H9 (cell line): ENCODE measurements at regions not wholly inside any gene's neighbourhood (a gene's known extent, or its start where the extent isn't known, plus 50 kb on each side); places are given as distances from the start of the nearest gene placed in this dataset.

Experiments
- DNase-seq: peaks from one replicate; pipeline ENCODE4 v3.0.0-alpha.2; 2017
- H2AFZ ChIP-seq: one replicate; pipeline ENCODE4 v1.6.1; 2013; ENCODE audit warnings: mild to moderate bottlenecking, low read length, control low read depth, moderate library complexity
- H2AK5ac ChIP-seq: 2 replicates; pipeline ENCODE4 v1.6.1; 2013; ENCODE audit warnings: low read length, control low read depth, mixed read lengths; ENCODE audit not compliant: insufficient read length
- H2BK120ac ChIP-seq: one replicate; pipeline ENCODE4 v1.6.1; 2013; ENCODE audit warnings: low read depth, mild to moderate bottlenecking, low read length, control low read depth, inconsistent platforms; ENCODE audit not compliant: poor library complexity, severe bottlenecking
- H2BK12ac ChIP-seq: 2 replicates; pipeline ENCODE4 v1.6.1; 2013; ENCODE audit warnings: low read length, control low read depth, mixed read lengths, low read depth; ENCODE audit not compliant: insufficient read length
- H2BK15ac ChIP-seq: 2 replicates; pipeline ENCODE4 v1.6.1; 2013; ENCODE audit warnings: low read depth, low read length, control low read depth
- H2BK20ac ChIP-seq: one replicate; pipeline ENCODE4 v1.6.1; 2013; ENCODE audit warnings: low read depth, mild to moderate bottlenecking, low read length, control low read depth, inconsistent platforms; ENCODE audit not compliant: poor library complexity, severe bottlenecking
- H2BK5ac ChIP-seq: 2 replicates; pipeline ENCODE4 v1.6.1; 2013; ENCODE audit warnings: low read length, control low read depth, mixed read lengths; ENCODE audit not compliant: insufficient read length
- H3K14ac ChIP-seq: 2 replicates; pipeline ENCODE4 v1.6.1; 2013; ENCODE audit warnings: low read length, control low read depth; ENCODE audit not compliant: insufficient read depth
- H3K18ac ChIP-seq: 2 replicates; pipeline ENCODE4 v1.6.1; 2013; ENCODE audit warnings: low read depth, mild to moderate bottlenecking, mixed read lengths, low read length, control low read depth; ENCODE audit not compliant: insufficient read length
- H3K23ac ChIP-seq: 2 replicates; pipeline ENCODE4 v1.6.1; 2013; ENCODE audit warnings: low read length, control low read depth, mixed read lengths, low read depth; ENCODE audit not compliant: insufficient read length
- H3K23me2 ChIP-seq: 2 replicates; pipeline ENCODE4 v1.6.1; 2013; ENCODE audit warnings: low read depth, mild to moderate bottlenecking, mixed read lengths, low read length, control low read depth; ENCODE audit not compliant: insufficient read length, poor library complexity, severe bottlenecking
- H3K27ac ChIP-seq: 2 replicates; pipeline ENCODE4 v1.5.1; 2013; ENCODE audit warnings: low read length, control low read depth, mixed read lengths, low read depth; ENCODE audit not compliant: insufficient read length
- H3K27me3 ChIP-seq: 2 replicates; pipeline ENCODE4 v1.6.1; 2013; ENCODE audit warnings: low read length, control low read depth, inconsistent platforms; ENCODE audit not compliant: insufficient read depth
- H3K4ac ChIP-seq: 2 replicates; pipeline ENCODE4 v1.6.1; 2013; ENCODE audit warnings: low read depth, mild to moderate bottlenecking, control low read depth, inconsistent platforms, low read length, moderate library complexity
- H3K4me1 ChIP-seq: 2 replicates; pipeline ENCODE4 v1.6.1; 2013; ENCODE audit warnings: low read length, control low read depth, inconsistent platforms; ENCODE audit not compliant: insufficient read depth
- H3K4me2 ChIP-seq: 2 replicates; pipeline ENCODE4 v1.6.1; 2013; ENCODE audit warnings: low read length, control low read depth, mixed read lengths; ENCODE audit not compliant: insufficient read length, insufficient read depth
- H3K56ac ChIP-seq: 2 replicates; pipeline ENCODE4 v1.6.1; 2013; ENCODE audit warnings: low read depth, mild to moderate bottlenecking, mixed read lengths, low read length, control low read depth; ENCODE audit not compliant: insufficient read length
- H3K79me1 ChIP-seq: 2 replicates; pipeline ENCODE4 v1.6.1; 2013; ENCODE audit warnings: low read depth, mild to moderate bottlenecking, moderate library complexity, low read length, control low read depth, inconsistent platforms; ENCODE audit not compliant: insufficient read depth, poor library complexity, severe bottlenecking
- H3K79me2 ChIP-seq: 2 replicates; pipeline ENCODE4 v1.6.1; 2013; ENCODE audit warnings: low read length, control low read depth, inconsistent platforms; ENCODE audit not compliant: insufficient read depth
- H3K9ac ChIP-seq: 2 replicates; pipeline ENCODE4 v1.6.1; 2013; ENCODE audit warnings: low read length, control low read depth, mixed read lengths; ENCODE audit not compliant: insufficient read length; ENCODE audit errors: extremely low read depth
- H3K9me3 ChIP-seq: one replicate; pipeline ENCODE4 v1.6.1; 2013; ENCODE audit warnings: low read depth, low read length, inconsistent platforms; ENCODE audit not compliant: control insufficient read depth
- H3T11ph ChIP-seq: one replicate; pipeline ENCODE4 v1.6.1; 2013; ENCODE audit warnings: mild to moderate bottlenecking, low read length, control low read depth, inconsistent platforms
- H4K20me1 ChIP-seq: one replicate; pipeline ENCODE4 v1.6.1; 2013; ENCODE audit not compliant: control insufficient read depth, insufficient read length, insufficient read depth
- H4K5ac ChIP-seq: 2 replicates; pipeline ENCODE4 v1.6.1; 2013; ENCODE audit warnings: low read depth, mild to moderate bottlenecking, mixed read lengths, low read length, control low read depth; ENCODE audit not compliant: insufficient read length
- H4K8ac ChIP-seq: replicated peaks from 2 replicates; pipeline ENCODE4 v1.6.1; 2013; ENCODE audit warnings: low read length, control low read depth, mixed read lengths, low read depth; ENCODE audit not compliant: insufficient read length
- H4K91ac ChIP-seq: 2 replicates; pipeline ENCODE4 v1.6.1; 2013; ENCODE audit warnings: low read depth, mild to moderate bottlenecking, moderate library complexity, mixed read lengths, low read length, control low read depth; ENCODE audit not compliant: insufficient read length
- H3K27ac Mint-ChIP-seq, 3 experiments: 2 replicates in 2 of 3; 3 replicates in 1 of 3; pipeline ENCODE4 v1.8.0; 2020 to 2021; ENCODE audit warnings: mixed read lengths in 3 of 3, mild to moderate bottlenecking in 1 of 3, moderate library complexity in 1 of 3
- H3K27me3 Mint-ChIP-seq: 2 replicates; pipeline ENCODE4 v1.8.0; 2021; ENCODE audit warnings: low read depth, mild to moderate bottlenecking, moderate library complexity, mixed read lengths
- H3K36me3 Mint-ChIP-seq, 3 experiments: 2 replicates in 2 of 3; 3 replicates in 1 of 3; pipeline ENCODE4 v1.8.0; 2020 to 2021; ENCODE audit warnings: low read depth in 3 of 3, mixed read lengths in 3 of 3; ENCODE audit not compliant: insufficient read depth in 1 of 3
- H3K4me1 Mint-ChIP-seq, 2 experiments: 2 replicates each; pipeline ENCODE4 v1.8.0; 2020; ENCODE audit warnings: mixed read lengths in 2 of 2
- H3K4me3 Mint-ChIP-seq, 2 experiments: 2 replicates in 1 of 2; 3 replicates in 1 of 2; pipeline ENCODE4 v1.8.0; 2020 to 2021; ENCODE audit warnings: mild to moderate bottlenecking in 2 of 2, mixed read lengths in 2 of 2, moderate library complexity in 1 of 2
- H3K9me3 Mint-ChIP-seq, 2 experiments: 2 replicates in 1 of 2; 3 replicates in 1 of 2; pipeline ENCODE4 v1.8.0; 2020; ENCODE audit warnings: mild to moderate bottlenecking in 2 of 2, mixed read lengths in 2 of 2, moderate library complexity in 1 of 2
- WGBS: extraction: QIAGEN DNeasy Blood & Tissue Kit; methylation state at CpG from one replicate; pipeline ENCODE4 v1.1.7; 2013; ENCODE audit warnings: missing lambda C conversion rate, low lambda C conversion rate, mixed read lengths; ENCODE audit not compliant: insufficient read length; ENCODE audit errors: extremely low coverage; 5-methylcytosine and 5-hydroxymethylcytosine counted together
- TF ChIP-seq, protein P1 (sequence below): fragments of 200-600 bp; sonication (generic); conservative IDR thresholded peaks from 3 replicates; pipeline ENCODE4 v1.8.0; 2021; ENCODE audit warnings: antibody characterized with exemption, mild to moderate bottlenecking

DNA sequence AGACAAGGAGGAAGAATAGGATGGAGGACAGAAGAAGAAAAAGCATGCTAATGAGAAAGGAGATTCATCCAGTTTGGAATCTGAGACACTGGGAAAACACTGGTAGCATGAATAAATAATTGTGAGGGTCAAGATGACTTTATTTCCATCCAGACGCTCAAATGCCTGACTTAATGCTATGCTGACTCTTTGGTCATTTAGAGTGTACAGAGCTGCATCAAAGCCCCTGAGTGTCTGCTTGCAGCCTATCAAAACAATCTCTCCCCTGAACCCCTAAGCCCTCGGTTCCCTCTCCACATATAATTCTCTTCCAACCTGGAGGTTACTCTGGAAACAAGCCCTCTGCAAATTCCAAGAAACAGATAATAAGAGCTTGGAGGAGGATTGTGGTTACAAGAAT, 208.8 kb downstream of the MAGEB17 start:
- H3K36me3 Mint-ChIP-seq, result peaks cover 16 to 52% (median 17%) of the 10 kb centered on the region in 3 experiments
- Histone ChIP-seq H3K4me1 (peaks cover 8% of the 10 kb centered on the region; the same call in 1 of the 2 replicates), H4K8ac (no peak overlapping the region), H3T11ph (no peak overlapping the region), H2BK20ac (no peak overlapping the region), H3K4ac (no peak overlapping the region), H3K4me2 (no peak overlapping the region), H3K56ac (no peak overlapping the region), H3K9me3 (no peaks in the 10 kb centered on the region), H4K5ac (no peak overlapping the region), H2BK5ac (no peak overlapping the region), H3K79me1 (no peaks in the 10 kb centered on the region), H3K23ac (no peak overlapping the region), H2BK15ac (no peak overlapping the region), H2BK120ac (no peak overlapping the region), H3K14ac (no peak overlapping the region), H3K27me3 (no peaks in the 10 kb centered on the region), H2AK5ac (no peak overlapping the region), H4K91ac (no peak overlapping the region), H3K23me2 (no peaks in the 10 kb centered on the region), H2AFZ (no peak overlapping the region), H4K20me1 (no peaks in the 10 kb centered on the region), H3K18ac (no peak overlapping the region), H2BK12ac (no peak overlapping the region), H3K79me2 (no peaks in the 10 kb centered on the region), H3K9ac (no peak overlapping the region), H3K27ac (peak overlapping the region; percentile 47)
- H3K9me3 Mint-ChIP-seq, result peaks cover 32 to 37% of the 10 kb centered on the region in 2 experiments
- WGBS, result no CpG with 5 or more reads among the region's 2 CpGs
- no peaks in the 10 kb centered on the region for H3K27me3 Mint-ChIP-seq
- peak overlapping the region; percentile 14 to 69 (median 24); a peak in 4 of 7 replicates for H3K27ac Mint-ChIP-seq
- TF ChIP-seq, protein P1, sequence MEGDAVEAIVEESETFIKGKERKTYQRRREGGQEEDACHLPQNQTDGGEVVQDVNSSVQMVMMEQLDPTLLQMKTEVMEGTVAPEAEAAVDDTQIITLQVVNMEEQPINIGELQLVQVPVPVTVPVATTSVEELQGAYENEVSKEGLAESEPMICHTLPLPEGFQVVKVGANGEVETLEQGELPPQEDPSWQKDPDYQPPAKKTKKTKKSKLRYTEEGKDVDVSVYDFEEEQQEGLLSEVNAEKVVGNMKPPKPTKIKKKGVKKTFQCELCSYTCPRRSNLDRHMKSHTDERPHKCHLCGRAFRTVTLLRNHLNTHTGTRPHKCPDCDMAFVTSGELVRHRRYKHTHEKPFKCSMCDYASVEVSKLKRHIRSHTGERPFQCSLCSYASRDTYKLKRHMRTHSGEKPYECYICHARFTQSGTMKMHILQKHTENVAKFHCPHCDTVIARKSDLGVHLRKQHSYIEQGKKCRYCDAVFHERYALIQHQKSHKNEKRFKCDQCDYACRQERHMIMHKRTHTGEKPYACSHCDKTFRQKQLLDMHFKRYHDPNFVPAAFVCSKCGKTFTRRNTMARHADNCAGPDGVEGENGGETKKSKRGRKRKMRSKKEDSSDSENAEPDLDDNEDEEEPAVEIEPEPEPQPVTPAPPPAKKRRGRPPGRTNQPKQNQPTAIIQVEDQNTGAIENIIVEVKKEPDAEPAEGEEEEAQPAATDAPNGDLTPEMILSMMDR, result no peak
- no peak for DNase-seq
- no peak overlapping the region for H3K4me3 Mint-ChIP-seq
- H3K4me1 Mint-ChIP-seq, result peaks cover 14 to 21% of the 10 kb centered on the region in 2 experiments
